ENCODE measurements at regions not wholly inside any gene's neighbourhood (a gene's known extent, or its start where the extent isn't known, plus 50 kb on each side); places are given as distances from the start of the nearest gene placed in this dataset.

DNA sequence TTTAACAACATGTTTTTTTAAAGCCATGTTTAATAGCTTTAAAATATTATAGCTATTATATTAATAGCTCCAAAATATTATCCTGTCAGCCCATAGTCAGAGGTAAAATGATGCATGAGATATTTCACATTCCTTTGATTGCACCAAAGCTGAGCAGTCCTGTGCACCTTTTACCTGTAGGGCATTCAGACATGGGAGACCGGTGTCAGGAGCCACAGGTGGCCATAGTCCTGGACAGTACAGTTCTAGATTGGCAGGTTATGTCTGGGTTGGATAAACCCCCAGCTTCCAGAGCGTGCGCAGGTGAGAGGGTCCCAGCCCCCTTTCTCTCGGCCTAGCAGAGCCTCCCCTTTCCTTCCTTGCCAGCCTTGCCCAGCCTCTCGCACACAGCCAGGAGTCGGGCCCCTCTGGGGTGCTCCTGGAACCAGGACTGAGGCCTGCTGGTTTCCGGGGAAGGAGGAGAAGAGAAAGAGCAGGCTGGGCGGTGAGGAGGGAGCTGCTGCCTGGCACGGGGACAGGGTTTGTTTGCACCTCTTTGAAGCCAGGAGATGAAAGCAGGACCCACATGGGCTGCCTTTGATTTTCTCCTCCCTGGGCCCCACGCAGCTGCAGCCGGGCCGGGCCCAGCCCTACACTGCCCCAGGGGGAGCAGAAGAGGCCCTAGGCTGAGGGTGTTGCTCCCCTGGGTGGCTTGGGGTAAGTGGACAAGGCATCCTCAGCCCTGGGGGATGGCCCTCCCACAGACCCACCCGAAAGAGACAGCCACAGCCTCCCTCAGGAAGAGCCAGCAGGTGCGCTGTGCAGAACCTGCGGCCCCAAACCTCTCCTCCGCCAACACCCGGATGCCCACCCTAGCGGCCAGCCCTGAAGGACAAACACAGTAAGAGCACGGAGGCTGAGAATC lies 75.2 kb upstream of the TARDBP start:
- Histone ChIP-seq H3K79me2 (ENCODE audit: insufficient read depth, low read length) (no peaks in the 10 kb centered on the region), H2AFZ (ENCODE audit: insufficient read depth, low read depth, low read length, poor library complexity, severe bottlenecking) (no peak overlapping the region), H3K9ac (ENCODE audit: insufficient read depth, low read length, poor library complexity, severe bottlenecking) (no peak overlapping the region), H3K36me3 (replicated peaks in 1 of 2; ENCODE audit: control insufficient read depth in 1 of 2, insufficient read depth in 2 of 2, low read length in 2 of 2) (no peaks in the 10 kb centered on the region), H3K4me3 (replicated peaks in 1 of 3; ENCODE audit: low read depth in 2 of 3, low read length in 3 of 3) (no peak overlapping the region), H3K9me3 (replicated peaks in 1 of 2; ENCODE audit: control insufficient read depth in 1 of 2, insufficient read depth in 1 of 2, low read length in 2 of 2) (no peaks in the 10 kb centered on the region), H3K27me3 (ENCODE audit: control insufficient read depth in 2 of 2, insufficient read depth in 2 of 2, low read length in 2 of 2) (peaks cover 0 to under 1% of the 10 kb centered on the region in 2 donors), H3K27ac (ENCODE audit: low read depth in 1 of 2, low read length in 2 of 2) (no peak overlapping the region), H3K4me2 (replicated peaks; ENCODE audit: extremely low read depth, low read length, poor library complexity, severe bottlenecking) (no peak overlapping the region), H4K20me1 (ENCODE audit: insufficient read depth, low read length) (no peaks in the 10 kb centered on the region), H3K4me1 (ENCODE audit: control insufficient read depth in 1 of 2, insufficient read depth in 2 of 2, low read length in 2 of 2) (peaks cover 5 to 14% of the 10 kb centered on the region in 2 donors)
- 95% methylated on average over 14 of the region's 19 CpGs for WGBS (ENCODE audit: insufficient coverage)
- H3K36me3 Mint-ChIP-seq: no peaks in the 10 kb centered on the region
- TF ChIP-seq CTCF (IDR thresholded peaks at IDR 0.05): no peak
- H3K27me3 Mint-ChIP-seq (ENCODE audit: low read depth in 3 of 3): peaks cover 2 to 6% (median 4%) of the 10 kb centered on the region in 3 donors
- H3K4me1 Mint-ChIP-seq: peaks cover 12% of the 10 kb centered on the region
- no peak overlapping the region for H3K4me3 Mint-ChIP-seq
- H3K9me3 Mint-ChIP-seq: peaks cover 0 to 2% (median 0%) of the 10 kb centered on the region in 7 donors
- intact Hi-C loops (cut with micrococcal nuclease): no loop called here
- H3K27ac Mint-ChIP-seq: no peak overlapping the region
- no peak for DNase-seq

- Histone ChIP-seq H3K27me3 (ENCODE audit: control insufficient read depth in 2 of 2, insufficient read depth in 2 of 2, low read length in 2 of 2) (peaks cover 0 to 11% of the 10 kb centered on the region in 2 donors), H3K4me2 (replicated peaks; ENCODE audit: extremely low read depth, low read length, poor library complexity, severe bottlenecking) (no peak overlapping the region), H3K9ac (ENCODE audit: insufficient read depth, low read length, poor library complexity, severe bottlenecking) (no peak overlapping the region), H3K36me3 (replicated peaks in 1 of 2; ENCODE audit: control insufficient read depth in 1 of 2, insufficient read depth in 2 of 2, low read length in 2 of 2) (no peaks in the 10 kb centered on the region), H2AFZ (ENCODE audit: insufficient read depth, low read depth, low read length, poor library complexity, severe bottlenecking) (no peak overlapping the region), H3K4me1 (ENCODE audit: control insufficient read depth in 1 of 2, insufficient read depth in 2 of 2, low read length in 2 of 2) (peaks cover 6 to 15% of the 10 kb centered on the region in 2 donors), H3K4me3 (replicated peaks in 1 of 3; ENCODE audit: low read depth in 2 of 3, low read length in 3 of 3) (no peak overlapping the region), H3K79me2 (ENCODE audit: insufficient read depth, low read length) (no peaks in the 10 kb centered on the region), H3K27ac (ENCODE audit: low read depth in 1 of 2, low read length in 2 of 2) (no peak overlapping the region), H3K9me3 (replicated peaks in 1 of 2; ENCODE audit: control insufficient read depth in 1 of 2, insufficient read depth in 1 of 2, low read length in 2 of 2) (no peaks in the 10 kb centered on the region), H4K20me1 (ENCODE audit: insufficient read depth, low read length) (no peaks in the 10 kb centered on the region)
- no peak for DNase-seq
- H3K4me3 Mint-ChIP-seq: no peak overlapping the region
- intact Hi-C loops (cut with micrococcal nuclease): no loop called here
- 95% methylated on average over 11 of the region's 17 CpGs for WGBS (ENCODE audit: insufficient coverage)
- no peaks in the 10 kb centered on the region for H3K36me3 Mint-ChIP-seq
- TF ChIP-seq CTCF (IDR thresholded peaks at IDR 0.05): no peak
- no peak overlapping the region for H3K27ac Mint-ChIP-seq
- H3K9me3 Mint-ChIP-seq: peaks cover 0 to 2% (median 0%) of the 10 kb centered on the region in 7 donors
- peaks cover 20% of the 10 kb centered on the region for H3K4me1 Mint-ChIP-seq
- H3K27me3 Mint-ChIP-seq (ENCODE audit: low read depth in 3 of 3): peaks cover 12 to 18% (median 15%) of the 10 kb centered on the region in 3 donors
These were observed 73.6 kb upstream of the TARDBP start for GRCh38 chr1:10938741-10939417.

All from CD14-positive monocyte (primary cell).